Activated B cell treated with CpG ODN at 0.5 μM for 24 hours (primary cell): ENCODE measurements at regions not wholly inside any gene's neighbourhood (a gene's known extent, or its start where the extent isn't known, plus 50 kb on each side); places are given as distances from the start of the nearest gene placed in this dataset.

Experiments used
- ATAC-seq: fragments of 200-7000 bp; cut with Tn5 transposase; one replicate; pipeline ENCODE4 v1.10.0; 2021; ENCODE audit warnings: low read depth, mild to moderate bottlenecking, moderate library complexity
- CTCF ChIA-PET: fragments of 350-600 bp; sonication (Branson Sonifier 250); formaldehyde crosslinking; loops from one replicate; lab custom pipeline; 2021; ENCODE audit warnings: antibody characterized with exemption; lab: Charles Lee
- POLR2A ChIA-PET: fragments of 350-600 bp; sonication (Branson Sonifier 250); formaldehyde crosslinking; loops from one replicate; lab custom pipeline; 2021; ENCODE audit warnings: antibody characterized with exemption; lab: Charles Lee
- DNase-seq: peaks from one replicate; pipeline ENCODE4 v3.0.0; 2022
- H3K27ac Mint-ChIP-seq: one replicate; pipeline ENCODE4 v1.8.0; 2020; ENCODE audit warnings: mixed read lengths
- H3K27me3 Mint-ChIP-seq: one replicate; pipeline ENCODE4 v1.8.0; 2021; ENCODE audit warnings: mixed read lengths
- H3K36me3 Mint-ChIP-seq: one replicate; pipeline ENCODE4 v1.8.0; 2021; ENCODE audit warnings: low read depth, mixed read lengths
- H3K4me1 Mint-ChIP-seq: one replicate; pipeline ENCODE4 v1.8.0; 2021; ENCODE audit warnings: mixed read lengths
- H3K4me3 Mint-ChIP-seq: one replicate; pipeline ENCODE4 v1.8.0; 2020; ENCODE audit warnings: mild to moderate bottlenecking, mixed read lengths
- H3K9me3 Mint-ChIP-seq: one replicate; pipeline ENCODE4 v1.8.0; 2020; ENCODE audit warnings: mixed read lengths
- intact Hi-C: fragments of 100-400 bp; cut with micrococcal nuclease; formaldehyde crosslinking; loops from one replicate; pipeline ENCODE4 v1.15.1; 2024
- TF ChIP-seq, protein P1 (sequence below): fragments of 200-600 bp; IDR thresholded peaks from one replicate; pipeline ENCODE4 v1.8.0; 2022; ENCODE audit warnings: antibody characterized with exemption, mild to moderate bottlenecking

DNA sequence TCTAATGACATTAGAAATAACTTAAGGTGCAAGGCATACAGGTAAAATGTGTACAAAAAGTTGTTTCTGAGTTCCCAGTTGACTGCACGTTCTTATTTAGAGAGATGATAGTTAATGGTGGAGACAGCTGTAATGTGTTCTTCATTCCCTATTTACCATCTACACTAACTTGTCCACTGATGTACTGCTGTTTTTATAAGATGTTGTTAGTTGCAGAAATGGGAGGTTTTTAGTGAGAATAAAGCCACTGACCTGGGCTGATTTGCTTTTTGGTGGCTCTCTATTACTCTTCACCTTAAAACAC lies 122.9 kb upstream of the LYPLAL1 start:
- Mint-ChIP-seq H3K9me3 (no peaks in the 10 kb centered on the region), H3K4me3 (no peak overlapping the region), H3K4me1 (no peaks in the 10 kb centered on the region), H3K27ac (no peak overlapping the region), H3K27me3 (peaks cover 2% of the 10 kb centered on the region), H3K36me3 (no peaks in the 10 kb centered on the region)
- TF ChIP-seq, protein P1, sequence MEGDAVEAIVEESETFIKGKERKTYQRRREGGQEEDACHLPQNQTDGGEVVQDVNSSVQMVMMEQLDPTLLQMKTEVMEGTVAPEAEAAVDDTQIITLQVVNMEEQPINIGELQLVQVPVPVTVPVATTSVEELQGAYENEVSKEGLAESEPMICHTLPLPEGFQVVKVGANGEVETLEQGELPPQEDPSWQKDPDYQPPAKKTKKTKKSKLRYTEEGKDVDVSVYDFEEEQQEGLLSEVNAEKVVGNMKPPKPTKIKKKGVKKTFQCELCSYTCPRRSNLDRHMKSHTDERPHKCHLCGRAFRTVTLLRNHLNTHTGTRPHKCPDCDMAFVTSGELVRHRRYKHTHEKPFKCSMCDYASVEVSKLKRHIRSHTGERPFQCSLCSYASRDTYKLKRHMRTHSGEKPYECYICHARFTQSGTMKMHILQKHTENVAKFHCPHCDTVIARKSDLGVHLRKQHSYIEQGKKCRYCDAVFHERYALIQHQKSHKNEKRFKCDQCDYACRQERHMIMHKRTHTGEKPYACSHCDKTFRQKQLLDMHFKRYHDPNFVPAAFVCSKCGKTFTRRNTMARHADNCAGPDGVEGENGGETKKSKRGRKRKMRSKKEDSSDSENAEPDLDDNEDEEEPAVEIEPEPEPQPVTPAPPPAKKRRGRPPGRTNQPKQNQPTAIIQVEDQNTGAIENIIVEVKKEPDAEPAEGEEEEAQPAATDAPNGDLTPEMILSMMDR = no peak
- CTCF ChIA-PET = no interaction called here
- POLR2A ChIA-PET = no interaction called here
- DNase-seq = no peak
- ATAC-seq = no peak
- intact Hi-C loops = no loop called here

DNA sequence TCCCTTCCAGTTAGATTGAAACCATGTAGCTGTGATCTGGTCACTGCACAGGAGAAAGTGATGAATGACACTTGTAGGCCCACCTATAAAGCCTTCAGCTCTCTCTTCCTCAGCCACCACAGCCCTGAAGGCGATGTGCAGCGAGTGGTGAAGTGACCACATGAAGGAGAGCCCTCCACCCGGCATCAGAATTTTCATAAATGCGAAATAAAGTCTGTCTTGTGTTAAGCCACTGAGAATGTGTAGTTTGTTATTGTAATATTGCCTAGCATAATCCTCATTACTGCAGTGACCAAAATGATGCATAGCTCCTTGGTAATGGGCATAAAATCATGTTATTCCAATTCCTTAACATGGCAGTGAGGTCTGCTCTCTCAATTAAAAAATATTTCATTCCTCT lies 122.1 kb upstream of the LYPLAL1 start:
- TF ChIP-seq, protein P1 = no peak
- no peaks in the 10 kb centered on the region for H3K4me1 Mint-ChIP-seq
- ATAC-seq = no peak
- ChIA-PET CTCF (no interaction called here), POLR2A (no interaction called here)
- no peak overlapping the region for H3K4me3 Mint-ChIP-seq
- H3K27ac Mint-ChIP-seq = no peak overlapping the region
- DNase-seq = no peak
- no peaks in the 10 kb centered on the region for H3K36me3 Mint-ChIP-seq
- peaks cover 2% of the 10 kb centered on the region for H3K27me3 Mint-ChIP-seq
- no peaks in the 10 kb centered on the region for H3K9me3 Mint-ChIP-seq
- intact Hi-C loops = no loop called here

DNA sequence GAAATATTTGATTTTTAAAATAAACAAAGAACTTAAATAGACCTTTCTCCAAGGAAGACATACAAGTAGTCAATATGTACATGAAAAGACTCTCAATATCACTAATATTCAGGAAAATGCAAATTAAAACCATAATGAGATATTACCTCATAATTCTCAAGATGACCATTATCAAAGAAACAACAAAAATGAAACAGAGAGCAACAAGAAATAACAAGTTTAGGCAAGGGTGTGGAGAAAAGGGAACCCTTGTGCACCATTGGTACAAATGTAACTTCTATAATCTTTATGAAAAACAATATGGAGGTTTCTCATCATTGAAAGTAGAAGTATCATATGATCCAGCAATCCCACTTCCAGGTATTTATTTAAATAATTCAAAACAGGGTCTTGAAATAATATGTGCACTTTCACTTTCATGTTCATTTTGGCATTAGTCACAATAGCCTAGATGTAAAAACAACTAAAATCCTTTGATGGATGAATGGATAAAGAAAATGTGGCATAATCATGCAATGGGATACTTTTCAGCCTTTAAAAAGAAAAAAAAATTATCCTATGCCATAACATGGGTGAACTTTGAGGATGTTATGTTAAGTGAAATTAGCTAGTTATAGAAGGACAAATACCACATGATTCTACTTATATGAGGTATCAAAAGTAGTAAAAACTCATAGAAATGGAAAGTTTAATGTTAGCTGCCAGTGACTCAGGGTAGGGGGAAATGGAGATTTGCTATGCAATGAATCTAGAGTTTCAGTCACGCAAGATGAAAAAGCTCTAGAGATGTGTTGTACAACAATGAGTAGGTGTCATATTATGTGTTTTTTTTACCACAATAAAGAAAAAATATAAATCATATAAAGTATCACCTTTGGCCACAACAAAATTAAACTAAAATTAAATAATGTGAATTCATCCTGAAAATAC lies 114.5 kb upstream of the LYPLAL1 start:
- DNase-seq = no peak
- ChIA-PET CTCF (interaction anchor here (0.7 kb wide), 1 partner anchor 58 kb away, joined by 5 read pairs; no protein-coding TSS in a partner anchor), POLR2A (no interaction called here)
- Mint-ChIP-seq H3K27ac (no peak overlapping the region), H3K36me3 (no peaks in the 10 kb centered on the region), H3K4me3 (no peak overlapping the region), H3K9me3 (peaks cover 7% of the 10 kb centered on the region), H3K27me3 (no peaks in the 10 kb centered on the region), H3K4me1 (peaks cover 7% of the 10 kb centered on the region)
- ATAC-seq = no peak
- TF ChIP-seq, protein P1 = no peak
- intact Hi-C loops = no loop called here

DNA sequence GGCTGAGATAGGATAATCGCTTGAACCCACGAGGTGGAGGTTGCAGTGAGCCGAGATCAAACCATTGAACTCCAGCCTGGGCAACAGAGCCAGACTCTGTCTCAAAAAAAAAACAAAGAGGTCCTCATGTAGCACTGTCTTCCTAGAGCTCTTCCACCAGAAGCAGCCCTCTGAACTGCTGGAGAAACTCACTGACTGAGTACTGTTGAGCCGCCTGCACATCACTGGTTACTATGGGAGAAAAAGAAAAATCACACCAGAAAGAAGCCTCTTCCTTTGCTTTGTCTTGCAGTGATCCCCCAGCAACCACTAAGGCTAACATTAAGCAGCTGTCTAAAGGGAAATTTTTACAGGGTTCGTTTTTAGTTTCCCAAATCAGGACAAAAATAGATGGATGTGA lies 112.9 kb upstream of the LYPLAL1 start:
- ChIA-PET CTCF (no interaction called here), POLR2A (no interaction called here)
- ATAC-seq (no peak), DNase-seq (no peak)
- H3K4me3 Mint-ChIP-seq = no peak overlapping the region
- no peaks in the 10 kb centered on the region for H3K36me3 Mint-ChIP-seq
- no peak overlapping the region for H3K27ac Mint-ChIP-seq
- intact Hi-C loops = no loop called here
- TF ChIP-seq, protein P1 = no peak
- H3K27me3 Mint-ChIP-seq = no peaks in the 10 kb centered on the region
- H3K4me1 Mint-ChIP-seq = peaks cover 10% of the 10 kb centered on the region
- H3K9me3 Mint-ChIP-seq = peaks cover 7% of the 10 kb centered on the region

DNA sequence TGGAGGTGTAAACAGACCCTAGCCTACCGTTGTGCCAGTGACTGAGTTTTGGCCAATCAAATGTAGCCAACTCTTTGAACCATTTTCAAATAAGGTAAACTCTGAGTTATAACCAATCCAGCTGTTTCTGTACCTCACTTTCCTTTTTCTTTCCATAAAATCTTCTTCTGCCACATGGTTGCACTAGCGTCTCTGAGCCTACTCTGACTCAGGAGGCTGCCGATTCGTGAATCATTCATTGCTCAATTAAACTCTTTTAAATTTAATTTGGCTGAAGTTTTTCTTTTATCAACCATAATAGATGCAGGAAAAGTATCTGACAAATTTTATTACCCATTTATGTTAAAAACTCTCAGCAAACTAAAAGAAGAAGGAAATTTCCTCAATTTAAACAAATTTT lies 111.5 kb upstream of the LYPLAL1 start:
- CTCF ChIA-PET = no interaction called here
- Mint-ChIP-seq H3K27ac (no peak overlapping the region), H3K9me3 (peaks cover 3% of the 10 kb centered on the region), H3K4me3 (no peak overlapping the region), H3K36me3 (no peaks in the 10 kb centered on the region), H3K27me3 (no peaks in the 10 kb centered on the region), H3K4me1 (peaks cover 14% of the 10 kb centered on the region)
- no peak for DNase-seq
- intact Hi-C loops = no loop called here
- TF ChIP-seq, protein P1 = no peak
- no peak for ATAC-seq
- POLR2A ChIA-PET = no interaction called here
